ENCODE measurements at regions not wholly inside any gene's neighbourhood (a gene's known extent, or its start where the extent isn't known, plus 50 kb on each side); places are given as distances from the start of the nearest gene placed in this dataset.
"Not testable (repeated sequence)": the region's sequence is repeated elsewhere in the genome, so short reads cannot be mapped to it uniquely, and the experiment has no call there.

- no peak for DNase-seq
Measured at GRCh38 chr16:26395700-26396099, 671.0 kb upstream of the C16orf82 start.

DNA sequence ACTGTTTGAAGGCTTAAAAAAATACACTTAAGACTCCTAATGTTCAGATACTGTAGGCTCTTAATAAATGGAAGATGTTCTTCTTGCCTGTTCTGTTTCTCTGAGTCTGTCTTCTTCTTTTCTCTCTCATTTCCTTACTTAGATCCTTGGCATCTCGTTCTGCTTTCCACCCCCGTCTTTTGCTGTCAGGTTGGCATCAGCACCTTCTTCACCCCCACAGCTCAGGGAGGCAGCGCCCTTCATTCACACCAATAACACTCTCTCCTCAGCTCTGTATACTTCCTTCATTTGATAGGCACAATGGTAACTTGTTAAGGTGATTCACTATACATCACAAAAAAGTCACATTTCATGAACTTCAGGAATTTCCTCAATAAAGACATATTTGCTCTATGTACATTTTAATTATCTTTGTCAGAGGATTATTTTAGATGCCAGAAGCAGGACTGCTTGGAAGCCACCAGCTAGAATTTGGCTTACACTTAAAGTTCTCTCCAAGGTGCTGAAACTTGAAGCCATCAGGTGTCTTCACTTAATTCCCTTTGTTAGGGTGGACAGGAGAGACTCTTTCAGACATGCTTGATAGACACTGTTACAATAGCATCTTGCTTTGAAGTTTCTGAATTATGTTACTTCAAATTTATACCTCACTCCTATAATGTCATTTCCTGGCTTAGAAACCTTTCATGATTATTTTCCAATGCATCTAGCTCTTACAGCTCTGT lies 670.1 kb upstream of the C16orf82 start:
- no peak for DNase-seq

DNA sequence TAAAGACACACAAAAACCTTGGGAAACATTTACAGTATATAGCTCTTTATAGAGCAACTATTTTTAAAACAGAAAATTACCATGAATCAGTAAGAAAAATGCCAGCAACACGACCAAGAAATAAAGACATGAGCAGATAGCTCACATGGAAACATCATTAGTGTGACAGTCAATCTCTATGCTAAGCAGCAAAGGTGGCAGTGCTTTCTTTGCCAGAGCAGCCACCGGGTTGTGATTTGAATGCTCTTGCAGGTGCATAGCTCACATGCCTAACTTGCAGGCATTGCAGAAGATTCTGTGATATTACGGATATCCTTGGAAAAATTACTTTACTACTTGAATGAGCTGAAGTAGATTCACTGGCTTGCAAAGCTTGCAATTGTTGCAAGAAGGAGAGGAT lies 652.9 kb upstream of the C16orf82 start:
- DNase-seq: no peak

DNA sequence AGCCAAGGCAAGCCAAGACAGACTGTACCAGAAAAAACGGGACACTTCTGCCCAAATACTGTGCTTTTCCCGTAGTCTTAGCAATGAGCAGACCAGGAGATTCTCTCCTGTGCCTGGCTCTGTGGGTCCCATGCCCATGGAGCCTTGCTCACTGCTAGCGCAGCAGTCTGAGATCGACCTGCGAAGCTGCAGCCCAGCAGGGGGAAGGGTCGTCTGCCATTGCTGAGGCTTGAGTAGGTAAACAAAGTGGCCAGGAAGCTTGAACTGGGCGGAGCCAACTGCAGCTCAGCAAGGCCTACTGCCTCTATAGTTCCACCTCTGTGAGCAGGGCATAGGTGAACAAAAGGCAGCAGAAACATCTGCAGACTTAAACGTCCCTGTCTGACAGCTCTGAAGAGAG lies 647.3 kb upstream of the C16orf82 start:
- DNase-seq: not testable (repeated sequence)

DNA sequence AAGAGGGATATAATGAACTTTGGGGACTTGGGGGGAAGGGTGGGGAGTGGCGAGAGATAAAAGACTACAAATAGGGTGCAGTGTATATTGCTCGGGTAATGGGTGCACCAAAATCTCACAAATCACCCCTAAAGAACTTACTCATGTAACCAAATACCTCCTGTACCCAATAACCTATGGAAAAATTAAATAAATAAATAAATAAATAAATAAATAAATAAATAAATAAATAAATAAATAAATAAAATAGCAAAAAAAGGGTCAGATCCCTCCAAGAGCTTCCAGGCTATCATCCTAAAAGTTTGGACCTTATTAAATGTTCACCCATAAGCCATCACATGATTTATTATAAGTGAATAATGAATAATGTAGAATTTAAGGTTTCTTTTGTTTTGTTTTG lies 636.1 kb upstream of the C16orf82 start:
- no peak for DNase-seq

GRCh38 chr16:26433807-26434206 lies 632.9 kb upstream of the C16orf82 start:
- DNase-seq: no peak

- DNase-seq: no peak
Measured at GRCh38 chr16:26441178-26441577, 625.5 kb upstream of the C16orf82 start.

- DNase-seq: no peak
Measured at GRCh38 chr16:26442321-26442720, 624.4 kb upstream of the C16orf82 start.

DNA sequence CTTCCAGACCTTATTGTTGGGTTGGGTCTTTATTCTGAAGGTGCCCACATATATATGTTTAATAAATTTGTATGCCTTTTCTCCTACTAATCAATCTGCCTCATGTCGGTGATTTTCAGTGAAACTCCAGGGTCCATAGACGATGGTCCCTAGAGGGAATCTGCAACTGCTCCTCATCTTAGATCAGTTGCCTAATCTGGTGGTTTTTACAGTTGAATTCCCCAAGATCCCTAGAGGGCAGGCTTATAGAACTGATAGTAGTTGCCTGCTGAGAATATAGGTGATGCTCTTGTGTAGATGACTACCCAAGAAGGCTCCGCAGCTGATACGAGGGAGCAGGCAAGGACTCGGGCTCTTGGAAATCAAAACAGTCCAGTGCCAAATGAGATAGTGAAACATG lies 619.2 kb upstream of the C16orf82 start:
- no peak for DNase-seq

DNA sequence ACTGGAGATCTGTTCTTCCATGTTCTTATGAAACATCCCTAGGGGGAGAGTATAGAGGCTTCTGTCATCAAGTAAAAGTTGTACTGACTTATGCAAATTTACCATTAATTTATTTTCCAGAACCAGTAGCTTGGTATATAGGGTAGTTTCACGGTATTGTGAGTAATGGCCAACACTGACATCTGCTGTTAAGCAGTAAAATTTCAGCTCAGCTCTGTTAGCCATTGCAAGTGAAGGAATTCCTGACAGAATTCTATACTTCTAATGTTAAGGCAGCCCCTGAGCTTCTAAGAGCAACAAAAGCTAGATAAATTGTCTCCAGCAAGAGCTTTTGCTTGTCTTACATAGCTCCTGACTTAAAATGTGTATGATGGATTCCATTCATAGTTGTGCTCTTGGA lies 613.5 kb upstream of the C16orf82 start:
- DNase-seq: no peak

- DNase-seq: no peak
Measured at GRCh38 chr16:26454102-26454501, 612.6 kb upstream of the C16orf82 start.

- DNase-seq: no peak
Measured at GRCh38 chr16:26456074-26456473, 610.7 kb upstream of the C16orf82 start.

- DNase-seq: no peak
Measured at GRCh38 chr16:26457095-26457494, 609.6 kb upstream of the C16orf82 start.

DNA sequence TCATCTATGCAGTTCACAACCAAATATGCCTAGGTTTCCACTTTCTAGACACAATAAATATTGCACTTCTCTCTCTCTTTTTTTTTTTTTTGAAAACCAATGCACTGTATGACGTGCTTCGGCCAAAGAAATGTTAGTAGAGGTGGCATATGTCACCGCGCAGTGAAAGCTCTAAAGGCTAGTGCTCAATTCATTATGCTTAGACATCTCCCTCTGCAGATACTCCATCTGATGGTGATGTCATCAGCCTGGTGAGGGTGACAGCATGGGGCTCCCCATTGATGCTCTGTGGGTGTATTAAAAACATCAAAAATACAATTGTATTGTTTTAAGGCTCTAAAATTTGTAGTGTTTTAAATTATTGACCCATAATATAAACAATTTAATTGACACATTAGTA lies 608.8 kb upstream of the C16orf82 start:
- no peak for DNase-seq

- DNase-seq: no peak
Measured at GRCh38 chr16:26464576-26465266, 602.0 kb upstream of the C16orf82 start.

GRCh38 chr16:26474405-26474804 lies 592.3 kb upstream of the C16orf82 start:
- DNase-seq: not testable (repeated sequence)

GRCh38 chr16:26475596-26475995 lies 591.1 kb upstream of the C16orf82 start:
- no peak for DNase-seq

GRCh38 chr16:26491101-26491670 lies 575.5 kb upstream of the C16orf82 start:
- DNase-seq: no peak

GRCh38 chr16:26491962-26492361 lies 574.8 kb upstream of the C16orf82 start:
- DNase-seq: no peak

DNA sequence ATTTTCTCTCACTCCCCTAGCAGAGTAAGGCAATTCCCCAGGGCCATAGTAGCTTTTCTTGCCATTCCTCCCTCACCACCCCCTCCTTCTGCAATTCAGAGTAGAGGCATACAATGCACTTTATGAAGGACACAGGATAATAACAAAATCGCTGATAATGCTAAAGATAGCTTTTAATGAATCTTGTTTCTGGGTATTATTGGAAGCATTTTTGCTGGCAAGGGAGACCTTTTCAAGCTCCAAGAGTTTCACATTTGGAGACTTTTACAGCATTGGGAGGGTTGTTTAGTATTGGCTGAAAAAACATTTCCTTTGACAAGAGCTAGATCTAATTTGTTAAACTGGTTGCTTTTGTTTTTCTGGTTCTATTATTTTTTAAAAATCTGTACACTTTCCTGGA lies 573.0 kb upstream of the C16orf82 start:
- no peak for DNase-seq

DNA sequence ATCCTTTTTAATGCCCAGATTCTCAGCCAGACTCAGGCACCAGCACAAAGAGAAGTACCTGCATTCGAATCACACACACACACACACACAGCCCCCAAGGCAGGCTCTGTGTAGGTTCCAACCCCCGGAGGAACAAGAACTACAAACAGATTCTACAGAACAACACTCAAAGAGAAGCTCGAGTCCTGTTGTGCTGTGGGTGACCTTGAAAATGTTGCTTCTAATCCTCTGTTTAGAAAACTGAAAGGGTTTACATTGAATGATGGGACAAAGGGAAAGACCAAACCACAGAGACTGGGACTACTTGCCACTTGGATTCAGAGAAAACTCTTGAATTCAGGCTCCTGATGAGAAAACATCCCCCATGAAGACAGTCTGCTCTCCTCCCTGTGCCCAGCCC lies 568.8 kb upstream of the C16orf82 start:
- DNase-seq: no peak

- no peak for DNase-seq
Measured at GRCh38 chr16:26500326-26500725, 566.4 kb upstream of the C16orf82 start.

- DNase-seq: no peak
Measured at GRCh38 chr16:26505496-26505895, 561.2 kb upstream of the C16orf82 start.

DNA sequence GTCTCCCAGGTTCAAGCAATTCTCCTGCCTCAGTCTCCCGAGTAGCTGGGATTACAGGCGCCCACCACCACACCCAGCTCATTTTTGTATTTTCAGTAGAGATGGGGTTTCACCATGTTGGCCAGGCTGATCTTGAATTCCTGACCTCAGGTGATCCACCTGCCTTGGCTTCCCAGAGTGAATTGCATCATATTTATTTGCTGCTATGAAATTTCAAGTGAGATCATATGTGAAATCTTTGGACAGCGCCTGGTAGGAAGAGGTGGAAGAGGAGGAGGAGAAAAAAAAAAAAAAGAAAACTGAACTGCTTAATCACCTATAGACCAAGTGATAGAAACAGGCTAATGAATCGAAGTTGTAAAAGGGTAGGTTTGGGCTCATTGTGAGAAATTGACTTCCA lies 557.8 kb upstream of the C16orf82 start:
- not testable (repeated sequence) for DNase-seq

Data from CD4-positive, alpha-beta T cell treated with Interleukin-17A for 1 hour (primary cell).